OCI-LY3 (cell line): ENCODE measurements at regions not wholly inside any gene's neighbourhood (a gene's known extent, or its start where the extent isn't known, plus 50 kb on each side); places are given as distances from the start of the nearest gene placed in this dataset.

Experiments used
- CTCF ChIP-seq: fragments of 200-600, 300-600 bp; sonication (generic); IDR thresholded peaks from 2 replicates; pipeline ENCODE4 v1.5.1; 2014; ENCODE audit warnings: antibody characterized with exemption, low read length, low read depth
- EZH2phosphoT487 ChIP-seq: fragments of 200-600 bp; shearing (Covaris generic); IDR thresholded peaks from 2 replicates; pipeline ENCODE4 v1.6.1; 2018; ENCODE audit warnings: antibody characterized with exemption, mixed run types, low read depth

DNA sequence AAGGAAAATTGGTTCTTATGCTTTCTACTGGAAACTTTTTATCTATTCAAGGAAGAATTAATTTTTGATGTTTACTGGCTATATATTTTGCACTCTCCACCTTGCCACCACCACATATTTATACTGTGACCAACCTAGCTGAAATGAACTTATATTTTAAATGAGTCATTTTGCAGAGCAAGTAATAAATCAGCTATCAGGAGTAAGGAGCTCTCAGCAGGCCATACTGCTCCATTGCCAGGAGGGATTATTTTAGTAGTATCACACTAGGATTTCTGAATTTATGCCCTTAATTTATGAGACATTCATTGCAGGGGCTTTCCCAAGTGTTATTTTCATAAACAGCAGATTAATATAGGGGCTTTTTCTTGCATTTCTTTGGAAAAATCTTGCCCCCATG is 125.8 kb upstream of the CYP1B1 start:
- TF ChIP-seq CTCF (no peak), EZH2phosphoT487 (no peak)
